Endothelial cell of umbilical vein (primary cell): ENCODE measurements at regions not wholly inside any gene's neighbourhood (a gene's known extent, or its start where the extent isn't known, plus 50 kb on each side); places are given as distances from the start of the nearest gene placed in this dataset.

Experiments used
- CTCF ChIP-seq, 2 donors: IDR thresholded peaks; 1 replicate in 1 of 2; 2 replicates in 1 of 2; pipeline ENCODE4 v1.5.1; 2011; ENCODE audit warnings: low read length in 2 of 2, mild to moderate bottlenecking in 2 of 2, moderate library complexity in 2 of 2, control low read depth in 1 of 2, inconsistent platforms in 1 of 2, low read depth in 1 of 2; ENCODE audit not compliant: insufficient read depth in 1 of 2; ENCODE audit errors: extremely low read depth in 1 of 2
- EZH2 ChIP-seq: IDR thresholded peaks from 2 replicates; pipeline ENCODE4 v1.6.1; 2012; ENCODE audit warnings: borderline replicate concordance, low read depth, mild to moderate bottlenecking, moderate library complexity, low read length, inconsistent platforms; ENCODE audit not compliant: severe bottlenecking
- MAX ChIP-seq: IDR thresholded peaks from 2 replicates; pipeline ENCODE4 v1.6.1; 2011; ENCODE audit not compliant: insufficient read depth, insufficient read length
- POLR2A ChIP-seq: IDR thresholded peaks from 2 replicates; pipeline ENCODE4 v1.6.1; 2012; ENCODE audit warnings: low read depth, mild to moderate bottlenecking, control low read depth, low read length
- POLR2AphosphoS5 ChIP-seq: IDR thresholded peaks from 2 replicates; pipeline ENCODE4 v1.6.1; 2012; ENCODE audit warnings: low read depth, mild to moderate bottlenecking, control low read depth, low read length, moderate library complexity; ENCODE audit not compliant: insufficient read depth

GRCh38 chr2:133717497-133717896 is 149.2 kb upstream of the NCKAP5 start:
- TF ChIP-seq POLR2AphosphoS5 (no peak), CTCF (IDR thresholded peaks at IDR 0.05; ENCODE audit: extremely low read depth in 1 of 2, insufficient read depth in 1 of 2, low read depth in 1 of 2, low read length in 2 of 2) (no peak), MAX (no peak), EZH2 (no peak), POLR2A (no peak)
